ENCODE measurements at regions not wholly inside any gene's neighbourhood (a gene's known extent, or its start where the extent isn't known, plus 50 kb on each side); places are given as distances from the start of the nearest gene placed in this dataset.
A peak's percentile ranks its signal among the peaks of the same experiment; 100 is the strongest.

DNA sequence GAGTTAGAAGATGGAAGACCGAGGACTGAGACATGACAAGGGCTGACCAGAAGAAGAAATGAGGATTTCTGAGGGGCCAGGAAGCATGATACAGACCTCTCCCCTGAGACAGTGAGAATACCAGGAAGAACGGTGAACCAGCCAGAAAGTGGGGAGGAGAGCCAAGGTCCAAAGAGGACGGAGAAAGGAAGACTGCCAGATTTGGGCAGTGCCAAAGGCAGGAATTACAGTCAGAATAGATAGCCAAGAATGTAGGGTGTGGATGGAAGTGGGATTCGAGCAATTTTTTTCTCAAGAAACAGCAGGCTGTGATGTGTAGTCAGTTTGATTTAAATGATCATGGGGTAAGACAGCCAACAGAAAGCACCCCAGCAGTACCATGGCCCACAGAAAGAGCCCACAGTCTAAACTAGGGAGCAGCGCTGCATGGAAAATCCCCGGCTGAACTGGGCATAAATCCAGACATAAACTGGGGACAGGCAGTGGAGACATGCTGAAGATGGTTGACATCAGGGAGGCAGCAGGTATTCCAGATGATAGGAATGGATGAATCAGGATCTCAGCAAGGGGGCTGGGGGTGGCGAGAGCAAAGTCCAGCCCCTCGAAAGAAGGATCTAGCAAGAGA lies 67.3 kb upstream of the BARX2 start:
- ATAC-seq, result no peak
- no peak for FAIRE-seq
- TF ChIP-seq POLR2AphosphoS2 (conservative IDR thresholded peaks at IDR 0.05; ENCODE audit: low read length) (no peak), SREBF2 (IDR thresholded peaks at IDR 0.05) (no peak), MYC (IDR thresholded peaks at IDR 0.05; ENCODE audit: borderline replicate concordance, low read length) (no peak)
- TF ChIP-seq, protein P1, sequence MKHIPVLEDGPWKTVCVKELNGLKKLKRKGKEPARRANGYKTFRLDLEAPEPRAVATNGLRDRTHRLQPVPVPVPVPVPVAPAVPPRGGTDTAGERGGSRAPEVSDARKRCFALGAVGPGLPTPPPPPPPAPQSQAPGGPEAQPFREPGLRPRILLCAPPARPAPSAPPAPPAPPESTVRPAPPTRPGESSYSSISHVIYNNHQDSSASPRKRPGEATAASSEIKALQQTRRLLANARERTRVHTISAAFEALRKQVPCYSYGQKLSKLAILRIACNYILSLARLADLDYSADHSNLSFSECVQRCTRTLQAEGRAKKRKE (CRISPR knock-in tag; IDR thresholded peaks at IDR 0.05; ENCODE audit: low read depth), result no peak

DNA sequence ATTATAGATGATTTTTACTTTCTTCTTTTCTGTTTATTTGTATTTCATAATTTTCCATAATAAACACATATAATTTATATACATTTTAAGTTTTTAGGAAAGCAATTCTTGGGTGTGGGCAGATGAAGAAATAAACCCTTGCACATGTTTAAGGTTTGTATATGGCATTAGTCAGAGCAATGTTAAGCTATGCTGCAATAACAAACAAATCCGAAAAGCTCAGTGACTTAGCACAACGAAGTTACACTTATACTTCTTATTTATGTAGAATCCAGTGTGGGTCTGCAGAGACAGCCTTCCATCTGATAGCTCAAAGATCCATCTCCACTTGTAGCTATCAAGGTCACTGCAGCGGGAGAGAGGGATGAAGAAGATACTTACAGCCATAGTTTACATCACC lies 68.5 kb upstream of the BARX2 start:
- ATAC-seq (no peak), FAIRE-seq (no peak), DNase-seq (ENCODE audit: low read depth in 1 of 2, low spot score in 1 of 2) (no peak)
- no peak overlapping the region for H3K27ac ChIP-seq
- H3K9me3 ChIP-seq, result no peaks in the 10 kb centered on the region
- H3K4me2 ChIP-seq, result no peak overlapping the region
- CTCF ChIA-PET, result no interaction called here
- no peak overlapping the region for H3K4me3 ChIP-seq
- no peak for TF ChIP-seq MAZ (IDR thresholded peaks at IDR 0.05; ENCODE audit: borderline replicate concordance, low read depth, low read length)
- TF ChIP-seq HOXB13 (CRISPR knock-in tag; IDR thresholded peaks at IDR 0.05; ENCODE audit: low read depth), result no peak
- TF ChIP-seq FOXS1 (CRISPR knock-in tag; IDR thresholded peaks at IDR 0.05), result no peak
- TF ChIP-seq CBX2 (IDR thresholded peaks at IDR 0.05; ENCODE audit: borderline replicate concordance, low read depth), result no peak
- TF ChIP-seq, protein P2, sequence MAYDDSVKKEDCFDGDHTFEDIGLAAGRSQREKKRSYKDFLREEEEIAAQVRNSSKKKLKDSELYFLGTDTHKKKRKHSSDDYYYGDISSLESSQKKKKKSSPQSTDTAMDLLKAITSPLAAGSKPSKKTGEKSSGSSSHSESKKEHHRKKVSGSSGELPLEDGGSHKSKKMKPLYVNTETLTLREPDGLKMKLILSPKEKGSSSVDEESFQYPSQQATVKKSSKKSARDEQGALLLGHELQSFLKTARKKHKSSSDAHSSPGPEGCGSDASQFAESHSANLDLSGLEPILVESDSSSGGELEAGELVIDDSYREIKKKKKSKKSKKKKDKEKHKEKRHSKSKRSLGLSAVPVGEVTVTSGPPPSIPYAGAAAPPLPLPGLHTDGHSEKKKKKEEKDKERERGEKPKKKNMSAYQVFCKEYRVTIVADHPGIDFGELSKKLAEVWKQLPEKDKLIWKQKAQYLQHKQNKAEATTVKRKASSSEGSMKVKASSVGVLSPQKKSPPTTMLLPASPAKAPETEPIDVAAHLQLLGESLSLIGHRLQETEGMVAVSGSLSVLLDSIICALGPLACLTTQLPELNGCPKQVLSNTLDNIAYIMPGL (CRISPR knock-in tag; IDR thresholded peaks at IDR 0.05; ENCODE audit: borderline replicate concordance), result no peak
- POLR2A ChIA-PET, result no interaction called here
- no peaks in the 10 kb centered on the region for H3K4me1 ChIP-seq
- WGBS (ENCODE audit: missing lambda C conversion rate), result 61% methylated on average over 3 of the region's 3 CpGs

More for the DNA sequence above, 67.3 kb upstream of the BARX2 start:
- DNase-seq (ENCODE audit: low read depth in 1 of 2, low spot score in 1 of 2), result no peak
- Histone ChIP-seq H3K4me3 (no peak overlapping the region), H3K27ac (no peak overlapping the region), H3K9me3 (no peaks in the 10 kb centered on the region), H3K4me2 (peak overlapping the region; percentile 21; the same call in 1 of the 3 replicates), H3K4me1 (no peaks in the 10 kb centered on the region)
- WGBS (ENCODE audit: missing lambda C conversion rate), result 45% methylated on average over 8 of the region's 8 CpGs
- POLR2A ChIA-PET, result no interaction called here
- CTCF ChIA-PET, result no interaction called here

DNA sequence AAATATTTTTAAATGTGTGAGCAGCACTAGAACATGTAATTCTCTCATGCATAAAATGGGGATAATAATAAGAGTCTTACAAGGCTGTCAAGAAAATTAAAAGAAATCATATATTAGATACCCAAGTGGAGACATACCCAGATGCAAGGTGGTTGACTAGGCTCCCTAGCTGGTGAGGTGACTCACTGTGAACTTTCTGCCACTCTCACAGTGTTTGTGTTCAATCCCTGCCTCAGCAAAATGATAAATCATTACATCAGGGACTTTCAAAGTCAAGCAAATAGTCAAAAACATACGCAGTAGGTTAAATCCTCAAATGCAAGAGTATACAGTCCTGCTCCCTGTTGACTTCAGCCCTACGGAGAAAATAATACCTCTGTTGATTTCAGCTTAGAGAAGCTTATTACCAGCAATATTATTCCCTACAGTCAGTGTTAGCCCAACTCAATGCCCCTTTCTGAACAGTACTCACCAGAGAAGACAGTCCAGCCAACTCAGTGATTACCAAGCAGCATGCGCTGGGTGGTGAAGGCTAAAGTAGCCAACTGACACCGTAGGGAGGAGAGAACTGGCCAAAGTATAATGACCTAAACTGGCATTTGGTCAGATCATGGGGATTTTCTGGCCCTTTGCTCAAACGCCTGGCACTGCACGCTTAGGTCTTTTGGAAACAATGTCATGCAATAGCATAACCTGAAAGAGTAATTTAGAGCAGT lies 73.1 kb upstream of the BARX2 start:
- Histone ChIP-seq H3K4me2 (no peak overlapping the region), H3K4me3 (no peak overlapping the region), H3K27ac (no peak overlapping the region), H3K4me1 (0 out of 3 replicates have a peak, but pooled peaks cover 3% of the 10 kb centered on the region), H3K9me3 (no peaks in the 10 kb centered on the region)
- CTCF ChIA-PET, result interaction anchor here (1.4 kb wide), 1 partner anchor 29 kb away, joined by 3 read pairs; no protein-coding TSS in a partner anchor
- TF ChIP-seq KDM5A (IDR thresholded peaks at IDR 0.05), result no peak
- TF ChIP-seq RARB (CRISPR knock-in tag; IDR thresholded peaks at IDR 0.05), result no peak
- TF ChIP-seq MYC (IDR thresholded peaks at IDR 0.05; ENCODE audit: borderline replicate concordance, low read length), result no peak
- no peak for TF ChIP-seq HEYL (CRISPR knock-in tag; IDR thresholded peaks at IDR 0.05)
- no peak for TF ChIP-seq HDAC2 (IDR thresholded peaks at IDR 0.05)
- no peak for TF ChIP-seq EHMT2 (IDR thresholded peaks at IDR 0.05; ENCODE audit: low read depth)
- TF ChIP-seq, protein P3, sequence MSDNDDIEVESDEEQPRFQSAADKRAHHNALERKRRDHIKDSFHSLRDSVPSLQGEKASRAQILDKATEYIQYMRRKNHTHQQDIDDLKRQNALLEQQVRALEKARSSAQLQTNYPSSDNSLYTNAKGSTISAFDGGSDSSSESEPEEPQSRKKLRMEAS (IDR thresholded peaks at IDR 0.05), result no peak
- TF ChIP-seq RNF2 (IDR thresholded peaks at IDR 0.05; ENCODE audit: borderline replicate concordance, low read depth), result no peak
- TF ChIP-seq SREBF2 (IDR thresholded peaks at IDR 0.05), result no peak
- no peak for TF ChIP-seq ZNF302 (CRISPR knock-in tag; IDR thresholded peaks at IDR 0.05)
- no peak for TF ChIP-seq RAD21 (conservative IDR thresholded peaks at IDR 0.05 in 1 of 2, IDR thresholded peaks at IDR 0.05 in 1 of 2)
- no peak for TF ChIP-seq MAZ (IDR thresholded peaks at IDR 0.05; ENCODE audit: borderline replicate concordance, low read depth, low read length)
- no peak for TF ChIP-seq FOXS1 (CRISPR knock-in tag; IDR thresholded peaks at IDR 0.05)
- TF ChIP-seq JUN (IDR thresholded peaks at IDR 0.05), result no peak
- no peak for TF ChIP-seq POLR2A (IDR thresholded peaks at IDR 0.05; ENCODE audit: low read length)
- POLR2A ChIA-PET, result no interaction called here
- no peak for ATAC-seq
- DNase-seq (ENCODE audit: low read depth in 1 of 2, low spot score in 1 of 2), result no peak
- no peak for FAIRE-seq
- WGBS (ENCODE audit: missing lambda C conversion rate), result 57% methylated on average over 6 of the region's 6 CpGs
